Stimulated activated CD8-positive, alpha-beta memory T cell treated with anti-CD3 and anti-CD28 coated beads, Interleukin-15, amount 100 ng/mL, for 24 hours (primary cell): ENCODE measurements at regions not wholly inside any gene's neighbourhood (a gene's known extent, or its start where the extent isn't known, plus 50 kb on each side); places are given as distances from the start of the nearest gene placed in this dataset.

ENCODE experiments used
- DNase-seq: peaks from one replicate; pipeline ENCODE4 v3.0.0-alpha.2; 2020; ENCODE audit warnings: low read depth

DNA sequence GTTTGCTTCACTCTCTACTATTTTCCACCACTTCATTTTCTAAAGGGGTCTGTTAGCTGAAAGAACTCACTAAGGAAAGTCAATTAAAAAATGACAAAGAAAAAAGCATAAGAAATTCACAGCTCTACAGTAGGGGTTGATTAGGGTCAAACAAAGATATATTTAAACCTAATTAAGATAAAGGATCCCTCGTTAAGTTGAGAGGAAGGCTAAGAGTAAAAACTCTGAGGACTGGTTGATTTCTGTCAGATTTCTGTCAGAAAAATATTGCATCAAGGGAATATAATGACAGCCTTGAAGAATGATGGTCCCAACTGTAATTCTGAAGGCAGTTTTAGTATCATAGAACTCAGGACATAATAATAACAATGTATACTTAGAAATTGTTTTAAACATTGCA, 218.0 kb downstream of the QDPR start:
- no peak for DNase-seq

DNA sequence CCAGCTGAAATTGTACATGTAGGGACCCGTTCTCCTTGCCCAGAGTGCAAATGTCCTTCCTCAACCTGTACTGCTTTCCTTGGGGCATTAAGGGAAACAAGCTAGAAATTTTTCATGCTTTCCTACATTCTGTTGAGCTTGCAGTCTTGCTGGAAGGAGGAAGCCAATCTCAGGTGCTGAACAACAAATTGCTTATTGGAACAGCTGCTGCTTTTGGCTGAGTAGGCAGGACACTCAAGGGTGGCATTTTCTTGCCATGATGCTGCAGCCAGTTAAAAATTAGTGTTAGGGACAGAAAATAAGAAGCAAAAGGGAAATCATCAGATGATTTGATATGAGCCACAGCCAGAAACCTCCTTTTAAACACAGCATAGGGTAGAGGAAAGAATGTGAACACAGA, 223.7 kb downstream of the QDPR start:
- no peak for DNase-seq

DNA sequence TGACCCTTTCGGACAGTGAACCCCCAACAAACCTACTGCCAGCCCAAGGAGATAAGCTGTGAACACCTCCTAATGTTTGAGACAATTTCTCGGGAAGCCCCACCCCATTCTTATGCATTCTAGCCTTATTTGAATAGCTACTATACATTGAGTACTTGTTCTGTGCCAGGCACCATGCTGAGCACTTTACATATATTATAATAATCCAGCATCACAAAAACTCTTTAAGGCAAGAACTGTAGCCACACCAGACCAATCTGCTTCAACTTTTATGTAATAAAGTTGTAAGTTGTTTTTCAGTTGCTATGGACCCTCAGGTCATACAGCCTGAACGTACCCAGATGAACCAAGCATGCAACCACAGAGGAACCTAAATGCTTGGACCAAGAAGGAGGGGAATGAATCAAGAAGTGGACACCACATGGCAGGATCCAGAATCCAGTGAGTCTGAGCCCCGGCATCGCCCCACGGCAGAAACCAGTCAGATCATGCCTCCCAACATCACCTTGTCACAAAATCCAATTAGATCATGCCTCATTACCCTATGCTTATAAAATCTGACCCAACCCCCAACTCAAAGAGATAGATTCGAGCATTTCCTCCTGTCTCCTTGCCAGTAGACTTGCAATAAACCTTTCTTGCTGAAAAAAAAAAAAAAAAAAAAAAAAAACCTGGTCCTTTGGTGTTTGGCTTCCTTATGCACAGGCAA, 225.0 kb downstream of the QDPR start:
- DNase-seq, result no peak

DNA sequence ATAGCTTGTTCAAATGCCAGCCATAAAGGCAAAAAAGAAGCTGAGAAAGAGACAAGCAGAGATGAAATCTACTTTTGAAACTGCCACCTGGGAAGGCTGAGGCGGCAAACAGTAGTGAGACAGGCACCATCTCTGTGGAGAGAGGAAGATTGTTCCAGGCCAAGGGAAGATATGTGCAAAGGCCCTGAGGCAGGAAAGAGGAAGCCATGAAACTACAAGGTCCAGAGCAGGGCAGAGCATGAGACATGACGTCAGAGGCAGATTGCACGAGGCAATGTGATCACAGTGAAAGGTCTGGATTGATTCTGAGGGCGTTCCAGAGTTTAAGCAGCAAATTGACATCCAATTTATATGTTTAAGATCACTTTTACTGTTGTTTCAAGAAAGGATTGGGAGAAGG, 226.1 kb downstream of the QDPR start:
- no peak for DNase-seq

DNA sequence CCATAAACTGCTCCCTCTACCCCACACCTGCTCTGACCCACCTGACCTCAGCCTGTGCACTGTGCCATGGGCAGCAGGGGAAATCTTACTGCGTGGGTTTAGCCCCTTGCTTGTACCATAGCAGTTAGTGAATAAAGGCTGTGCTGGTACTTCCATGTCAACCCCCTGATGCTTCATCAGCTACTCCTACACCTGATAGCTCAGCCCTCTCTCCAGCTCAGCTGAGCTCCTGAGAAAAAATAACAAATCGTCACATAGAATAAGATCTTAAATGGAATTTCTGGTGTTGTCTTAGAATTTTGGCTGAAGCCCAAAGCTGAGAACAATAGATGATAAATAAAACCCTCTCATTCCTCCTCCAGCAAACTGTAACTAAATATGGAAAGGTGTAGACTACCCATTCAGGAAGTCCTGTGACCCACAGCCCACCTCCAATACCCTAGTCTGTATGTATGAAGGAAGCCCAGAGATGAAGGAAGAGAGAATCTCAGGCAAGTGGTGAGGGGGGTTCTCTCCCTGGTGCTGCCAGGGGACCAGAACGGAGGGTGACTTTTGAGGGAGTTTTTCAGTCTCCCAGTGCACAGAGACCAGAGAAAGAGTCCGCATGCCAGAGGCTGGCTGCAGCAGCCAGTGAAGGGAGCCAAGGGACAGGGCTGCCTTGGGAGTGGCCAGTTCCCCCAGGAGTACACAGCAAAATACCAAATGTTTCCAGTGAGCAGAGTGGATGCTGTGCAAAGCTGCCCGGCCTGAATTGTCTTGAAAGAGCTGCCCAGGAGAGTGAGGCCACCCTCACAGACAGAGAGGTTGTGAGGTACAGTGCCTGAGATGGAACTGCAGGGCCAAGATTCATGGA, 227.3 kb downstream of the QDPR start:
- DNase-seq, result no peak

DNA sequence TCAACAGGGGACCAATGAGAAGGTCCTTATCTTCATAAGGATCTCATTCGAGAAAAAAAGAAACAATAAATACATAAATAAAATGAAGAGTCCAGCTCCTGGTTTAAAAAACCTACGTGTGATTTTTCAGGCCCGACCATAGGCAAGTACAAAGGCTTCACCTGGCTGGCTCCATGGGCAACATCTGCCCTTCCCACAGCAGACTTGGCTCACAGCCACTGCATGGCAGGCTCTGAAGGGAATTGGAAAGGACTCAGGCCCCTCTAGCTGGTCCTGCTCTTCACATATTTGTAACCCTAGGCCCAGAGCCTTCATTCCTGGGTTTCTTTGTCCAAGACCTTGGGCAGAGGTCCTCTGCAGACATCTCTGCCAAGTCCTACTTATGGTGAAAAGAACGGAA, 228.1 kb downstream of the QDPR start:
- DNase-seq, result no peak

DNA sequence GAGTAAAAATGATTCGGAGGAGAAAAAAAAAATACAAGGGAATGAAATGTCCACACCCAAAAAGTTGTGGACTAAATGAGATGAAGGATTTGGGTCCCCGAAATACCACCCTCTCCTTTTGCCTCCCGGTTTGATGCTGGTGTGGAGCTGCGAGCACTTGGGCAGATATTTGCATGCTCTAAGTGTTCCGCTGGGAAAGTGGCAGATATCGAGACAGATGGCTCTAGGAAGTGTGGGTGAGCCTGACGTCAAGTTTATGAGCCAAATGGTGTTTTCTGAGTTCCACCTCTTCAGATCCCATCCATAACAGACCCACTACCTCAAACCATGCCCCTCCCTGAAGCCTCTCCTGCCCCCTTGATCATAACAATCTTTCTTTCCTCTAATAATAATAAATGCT, 228.6 kb downstream of the QDPR start:
- DNase-seq, result no peak

DNA sequence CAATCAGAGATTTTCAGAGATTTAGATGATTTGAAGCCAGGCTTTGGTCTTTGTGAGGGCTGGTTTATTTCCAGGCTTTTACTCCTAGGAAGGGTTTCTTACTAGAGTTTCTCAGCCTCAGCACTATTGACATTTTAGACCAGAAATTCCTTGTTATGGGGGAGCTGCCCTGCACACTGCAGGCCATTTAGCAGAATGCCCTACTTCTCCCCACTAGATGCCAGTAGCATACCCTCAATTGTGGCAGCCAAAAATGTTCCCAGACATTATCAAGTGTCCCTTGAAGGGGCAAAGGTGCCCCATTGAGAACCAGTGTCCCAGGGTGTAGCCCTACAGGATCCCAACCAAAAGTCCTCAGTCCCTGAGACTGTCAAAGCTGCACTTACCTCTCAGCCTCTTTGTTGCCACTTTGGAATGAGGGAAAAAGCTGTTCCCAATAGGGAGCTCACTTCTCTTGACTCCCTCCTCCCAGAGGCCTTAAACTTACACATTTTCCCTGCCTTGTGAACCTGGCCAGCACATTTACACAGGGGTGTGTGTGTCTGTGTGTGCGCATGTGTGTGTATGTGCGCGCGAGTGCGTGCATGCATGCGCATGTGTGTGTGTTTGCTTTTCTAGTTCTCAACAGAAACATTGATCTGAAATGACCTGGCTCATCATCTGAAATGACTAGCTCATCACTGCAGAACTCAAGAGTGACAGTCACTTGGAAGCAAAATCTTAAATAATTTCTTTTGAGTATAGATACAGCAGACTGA, 231.4 kb downstream of the QDPR start:
- no peak for DNase-seq

DNA sequence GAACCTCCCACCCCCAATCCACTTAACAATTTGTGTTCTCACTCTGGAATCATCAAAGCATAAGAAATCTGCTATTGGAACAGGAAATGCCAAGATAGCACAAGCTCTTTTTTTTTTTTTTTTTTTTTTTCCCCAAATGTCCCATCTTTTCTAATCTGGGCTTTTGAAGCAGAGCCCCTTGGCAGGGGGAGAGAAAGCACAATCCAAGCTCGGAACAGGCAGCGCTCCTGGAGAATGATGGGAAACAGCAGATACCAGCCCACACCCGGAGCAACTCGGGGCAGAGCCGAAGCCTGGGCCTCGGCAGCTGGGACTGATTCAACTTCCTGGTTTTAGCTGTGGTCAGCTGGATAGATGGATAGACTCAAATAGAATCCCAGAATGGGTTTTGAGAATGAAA, 235.1 kb downstream of the QDPR start:
- no peak for DNase-seq

DNA sequence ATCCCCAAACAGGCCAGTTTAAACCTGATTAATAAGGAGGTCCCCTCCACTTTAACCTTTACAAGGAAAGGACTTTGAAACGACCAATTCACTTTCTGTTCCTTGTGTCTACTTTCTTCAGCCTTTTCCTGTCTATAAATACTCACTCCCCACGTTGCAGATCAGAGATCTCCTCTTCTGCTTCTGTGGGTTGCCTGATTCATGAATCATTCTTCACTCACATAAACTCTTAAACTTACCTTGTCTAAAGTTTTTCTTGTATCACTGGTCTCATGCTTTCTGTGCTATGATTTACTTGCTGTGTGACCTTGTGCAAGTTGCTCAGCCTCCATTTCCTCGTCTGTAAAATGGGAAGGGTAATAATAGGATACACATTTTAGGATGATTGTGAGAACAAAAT, 236.1 kb downstream of the QDPR start:
- no peak for DNase-seq

DNA sequence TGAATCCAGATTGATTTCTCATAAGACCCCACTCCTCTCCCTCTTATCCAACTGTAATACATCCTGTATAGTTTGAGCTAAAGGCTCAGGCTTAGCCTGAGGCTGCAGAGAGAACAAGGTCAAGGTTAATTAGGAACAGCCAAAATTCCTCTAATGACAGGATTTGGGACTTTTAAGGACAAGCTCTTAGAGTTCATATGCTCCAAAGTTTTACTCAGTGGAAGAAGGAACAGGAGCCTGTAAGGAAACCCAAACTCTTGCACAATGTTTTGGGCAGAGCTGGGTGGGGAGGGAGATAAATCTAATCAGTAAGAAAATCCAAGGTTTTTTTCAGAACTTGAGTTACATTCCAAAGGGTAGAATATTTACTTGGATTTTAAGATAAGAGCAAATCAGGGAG, 238.8 kb downstream of the QDPR start:
- no peak for DNase-seq

DNA sequence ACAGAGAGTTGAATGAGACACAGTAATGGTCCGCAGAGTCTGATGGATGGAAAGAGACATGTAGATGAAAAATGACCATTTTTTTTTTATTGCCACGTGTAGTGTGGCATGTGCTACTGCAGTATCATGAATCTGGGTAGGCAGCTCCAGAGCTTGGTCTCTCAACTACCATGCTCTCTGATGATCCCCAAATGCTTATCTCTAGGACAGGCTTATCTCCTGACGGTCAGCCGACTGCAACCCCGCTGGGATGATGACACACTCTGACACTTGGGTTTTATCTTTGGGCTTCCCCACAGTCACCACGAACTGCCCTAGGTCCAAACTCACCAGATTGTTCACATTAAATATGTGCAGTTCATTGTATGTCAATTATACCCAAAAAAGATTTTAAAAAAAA, 239.7 kb downstream of the QDPR start:
- no peak for DNase-seq

DNA sequence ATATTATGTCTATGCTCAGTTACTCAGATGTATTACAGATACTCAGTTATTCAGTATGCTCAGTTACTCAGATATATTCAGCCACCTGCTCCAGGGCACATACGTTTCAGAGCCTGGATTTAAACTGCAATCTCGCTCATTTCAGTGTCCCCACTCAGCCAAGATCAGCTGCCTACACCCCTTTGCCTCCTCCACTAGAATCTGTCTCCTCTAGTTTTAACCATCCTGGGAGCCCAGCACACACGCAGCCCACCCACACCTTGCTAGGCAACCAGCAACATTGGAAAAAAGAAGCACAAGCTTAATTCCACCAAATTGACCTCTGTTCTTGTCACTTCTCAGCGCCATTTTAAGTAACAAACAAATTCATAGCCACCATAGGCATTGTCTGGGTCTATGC, 246.2 kb downstream of the QDPR start:
- no peak for DNase-seq

DNA sequence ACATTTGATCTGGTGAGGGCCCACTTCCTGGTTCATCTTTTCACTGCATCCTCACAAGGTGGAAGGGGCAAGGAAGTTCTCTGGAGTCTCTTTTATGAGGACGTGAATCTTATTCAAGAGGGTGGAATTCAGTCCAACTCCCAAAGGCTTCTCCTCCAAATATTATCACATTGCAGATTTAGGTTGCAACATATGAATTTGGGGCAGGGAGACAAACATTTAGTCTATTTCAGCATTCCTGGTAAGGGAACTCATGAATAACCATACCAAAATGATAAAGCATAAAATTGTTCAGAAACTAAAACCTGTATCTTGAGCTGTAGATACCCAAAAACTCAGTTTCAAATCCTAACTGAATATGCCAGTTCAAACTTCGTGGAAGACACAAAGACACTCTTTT, 246.8 kb downstream of the QDPR start:
- DNase-seq, result no peak

DNA sequence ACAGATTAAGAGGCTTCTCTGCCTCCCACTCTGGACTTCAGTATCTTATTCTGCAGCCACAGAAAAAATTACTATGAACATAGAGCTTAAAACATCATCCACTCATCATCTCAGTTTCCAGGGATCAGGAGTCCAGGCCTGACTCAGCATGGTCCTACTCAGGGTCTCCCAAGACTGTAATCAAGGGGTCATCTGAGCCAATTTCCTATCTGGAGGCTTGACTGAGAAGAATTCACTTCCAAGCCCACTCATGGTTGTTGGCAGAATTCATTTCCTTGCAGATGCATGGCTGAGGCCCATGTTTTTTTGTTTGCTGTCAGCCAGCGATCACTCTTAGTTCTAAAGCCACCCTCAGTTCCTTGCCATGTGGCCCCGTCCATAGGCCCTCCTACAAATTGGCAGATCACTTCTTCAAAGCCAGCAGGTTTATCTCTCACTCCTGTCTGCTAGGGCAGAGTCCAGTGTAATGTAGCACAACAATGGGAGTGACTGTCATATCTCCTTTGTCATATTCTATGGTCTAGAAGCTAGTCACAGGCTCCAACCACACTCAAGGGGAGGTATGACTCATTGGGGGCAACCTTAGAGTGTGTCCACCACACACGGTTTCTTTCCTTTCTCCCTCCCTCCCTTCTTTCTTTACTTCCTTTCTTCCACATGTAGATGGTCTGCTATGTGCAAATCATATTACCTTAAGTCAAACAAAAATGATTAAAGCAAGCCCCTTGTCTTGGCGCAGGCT, 251.6 kb downstream of the QDPR start:
- no peak for DNase-seq

DNA sequence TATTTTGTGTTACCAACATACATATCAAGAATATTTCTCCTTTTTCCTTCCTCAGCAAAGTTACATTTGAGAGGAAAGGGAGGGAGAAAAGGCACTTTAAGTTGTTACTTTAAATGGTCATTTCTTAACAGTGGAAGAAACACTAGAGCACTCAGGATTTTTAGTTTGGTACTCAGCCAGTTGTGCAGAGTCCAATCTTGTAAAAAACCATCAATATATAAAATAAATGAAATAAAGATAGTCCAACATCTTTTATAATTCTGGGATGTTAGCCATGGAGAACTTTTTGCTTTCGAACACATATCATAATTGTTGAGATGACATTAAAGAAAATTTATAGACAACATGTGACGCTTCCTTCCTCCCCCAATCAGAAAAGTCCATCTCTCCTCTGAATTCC, 253.8 kb downstream of the QDPR start:
- no peak for DNase-seq

DNA sequence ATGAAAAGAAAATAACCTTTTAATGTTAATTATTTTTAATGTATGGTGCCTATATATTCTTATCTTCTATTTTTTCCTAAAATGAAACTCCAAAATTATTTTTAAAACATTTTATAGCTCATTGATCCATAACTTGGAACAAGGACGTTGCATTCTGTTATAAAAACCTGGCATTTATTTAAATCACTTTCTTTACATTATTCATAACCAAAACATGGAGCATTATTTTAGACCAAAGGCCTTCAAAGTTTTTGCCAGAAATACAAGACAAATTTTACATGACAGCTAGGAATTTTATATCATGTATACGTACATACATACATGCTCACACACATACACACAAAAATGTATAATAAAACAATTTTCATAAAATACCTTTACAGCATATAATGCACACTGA, 259.8 kb downstream of the QDPR start:
- no peak for DNase-seq

DNA sequence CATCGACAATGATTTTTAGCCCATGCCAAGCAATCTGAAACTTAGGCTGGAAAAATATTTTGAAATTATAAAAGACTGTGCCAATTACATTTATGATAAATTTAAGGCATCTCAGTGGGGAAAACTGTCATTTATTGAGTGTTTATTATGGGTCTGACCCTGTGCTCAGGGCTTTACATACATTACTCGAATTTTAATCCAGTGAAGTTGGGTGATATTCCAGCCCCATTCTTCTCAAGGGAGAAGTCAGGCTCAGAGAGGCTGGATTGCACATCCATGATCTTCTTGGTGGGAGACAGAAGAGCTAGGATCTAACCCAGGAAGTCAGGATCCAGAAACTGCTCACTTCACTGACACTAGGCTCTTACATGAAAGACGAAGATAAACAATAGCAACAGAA, 260.8 kb downstream of the QDPR start:
- DNase-seq, result no peak

DNA sequence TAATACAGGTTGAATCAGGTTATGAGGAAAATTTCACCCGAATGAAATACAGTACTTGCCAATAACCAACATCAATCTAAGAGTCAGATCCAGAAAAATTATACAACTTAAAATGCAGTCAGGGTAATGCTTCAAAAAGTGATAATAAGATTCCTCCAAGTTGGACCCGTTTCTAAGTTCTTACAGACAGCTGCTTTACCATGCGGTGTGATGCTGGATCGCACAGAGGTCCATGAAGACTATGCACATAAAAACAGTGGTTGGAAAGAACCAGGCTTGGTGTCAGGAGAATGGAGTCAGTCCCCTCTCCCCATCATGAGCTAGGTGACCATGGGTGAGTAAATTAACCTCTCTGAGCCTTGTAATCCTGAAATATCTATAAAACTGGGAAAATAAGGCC, 261.3 kb downstream of the QDPR start:
- DNase-seq, result no peak

DNA sequence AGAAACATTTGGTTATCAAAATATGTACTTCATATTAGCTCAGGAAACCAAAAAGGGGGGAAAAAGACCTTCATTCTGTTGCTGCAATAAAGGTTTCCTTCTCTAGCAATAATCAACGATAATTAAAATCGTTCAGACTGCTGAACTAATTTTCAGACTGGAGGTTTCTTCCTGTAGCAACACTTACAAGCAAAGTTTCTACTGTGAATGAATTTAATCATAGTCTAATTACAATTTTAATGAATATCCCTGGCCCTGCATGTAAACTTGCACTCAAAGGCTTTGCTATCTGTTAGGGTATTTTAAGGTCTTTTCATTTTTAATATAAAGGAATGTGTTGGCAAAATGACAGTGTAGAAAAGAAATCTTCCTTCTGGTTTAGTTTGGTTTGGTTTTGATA, 265.2 kb downstream of the QDPR start:
- DNase-seq, result no peak

DNA sequence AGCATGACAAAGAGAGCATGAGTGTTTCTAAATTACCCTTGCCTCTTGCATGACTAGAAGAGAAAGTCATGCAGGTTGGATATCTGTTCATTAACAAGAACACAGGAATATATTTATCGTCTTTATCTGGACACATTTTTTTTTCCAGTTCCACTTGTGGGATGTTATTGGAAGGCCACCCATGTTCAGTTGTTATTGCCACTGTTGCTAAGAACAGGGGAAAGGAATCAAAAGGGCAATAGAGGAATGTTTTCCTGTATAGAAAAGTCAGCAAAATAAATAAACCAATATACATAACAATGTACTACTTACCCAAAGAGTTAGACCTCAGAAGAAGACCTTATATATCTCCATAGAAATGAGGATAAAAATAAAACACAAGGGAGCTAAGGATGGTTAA, 270.1 kb downstream of the QDPR start:
- no peak for DNase-seq

DNA sequence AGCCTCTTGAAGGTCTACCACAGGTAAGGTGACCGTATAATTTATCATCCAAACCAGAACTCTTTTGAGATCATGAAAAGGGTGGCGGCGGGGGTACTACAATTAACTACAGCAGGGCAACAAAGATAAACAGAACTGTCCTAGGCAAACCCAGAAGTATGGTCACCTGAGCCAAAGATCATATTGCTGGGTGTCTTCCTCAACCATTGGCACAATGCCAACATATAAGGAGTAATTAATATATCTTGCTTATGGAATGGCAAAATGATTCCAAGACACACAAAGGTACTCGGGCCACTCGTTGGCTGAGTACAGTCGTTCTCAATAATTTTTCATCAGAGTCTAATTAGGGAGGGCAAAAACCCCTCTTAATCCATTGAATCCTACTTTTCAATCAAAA, 273.3 kb downstream of the QDPR start:
- DNase-seq, result no peak
